ENCODE measurements at regions not wholly inside any gene's neighbourhood (a gene's known extent, or its start where the extent isn't known, plus 50 kb on each side); places are given as distances from the start of the nearest gene placed in this dataset.
"Not testable (repeated sequence)": the region's sequence is repeated elsewhere in the genome, so short reads cannot be mapped to it uniquely, and the experiment has no call there.

- DNase-seq (ENCODE audit: low read depth) = no peak
- TF ChIP-seq CTCF (IDR thresholded peaks at IDR 0.05; ENCODE audit: low read depth, low read length) (no peak), POLR2A (IDR thresholded peaks at IDR 0.05; ENCODE audit: extremely low read depth, insufficient read length) (no peak), MYC (IDR thresholded peaks at IDR 0.05; ENCODE audit: low read depth, low read length) (no peak), MAX (IDR thresholded peaks at IDR 0.05; ENCODE audit: low read depth, low read length) (no peak)
- no peak overlapping the region for H3K4me3 ChIP-seq (ENCODE audit: low read depth, low read length)
These were observed 67.0 kb upstream of the ABHD2 start for GRCh38 chr15:89021224-89021623.

GRCh38 chr15:89021886-89022285 is 66.4 kb upstream of the ABHD2 start:
- DNase-seq (ENCODE audit: low read depth); H3K4me3 ChIP-seq (ENCODE audit: low read depth, low read length): not testable (repeated sequence)

GRCh38 chr15:89023311-89023961 is 64.8 kb upstream of the ABHD2 start:
- DNase-seq (ENCODE audit: low read depth) = no peak
- H3K4me3 ChIP-seq (ENCODE audit: low read depth, low read length) = no peak overlapping the region
- TF ChIP-seq MYC (IDR thresholded peaks at IDR 0.05; ENCODE audit: low read depth, low read length) (no peak), POLR2A (IDR thresholded peaks at IDR 0.05; ENCODE audit: extremely low read depth, insufficient read length) (no peak), CTCF (IDR thresholded peaks at IDR 0.05; ENCODE audit: low read depth, low read length) (no peak), MAX (IDR thresholded peaks at IDR 0.05; ENCODE audit: low read depth, low read length) (no peak)

GRCh38 chr15:89024418-89024817 is 63.8 kb upstream of the ABHD2 start:
- TF ChIP-seq MYC (IDR thresholded peaks at IDR 0.05; ENCODE audit: low read depth, low read length) (no peak), POLR2A (IDR thresholded peaks at IDR 0.05; ENCODE audit: extremely low read depth, insufficient read length) (no peak), CTCF (IDR thresholded peaks at IDR 0.05; ENCODE audit: low read depth, low read length) (no peak), MAX (IDR thresholded peaks at IDR 0.05; ENCODE audit: low read depth, low read length) (no peak)
- no peak overlapping the region for H3K4me3 ChIP-seq (ENCODE audit: low read depth, low read length)
- DNase-seq (ENCODE audit: low read depth) = no peak

GRCh38 chr15:89026167-89026566 is 62.1 kb upstream of the ABHD2 start:
- H3K4me3 ChIP-seq (ENCODE audit: low read depth, low read length) = no peak overlapping the region
- no peak for DNase-seq (ENCODE audit: low read depth)
- no peak for TF ChIP-seq POLR2A (IDR thresholded peaks at IDR 0.05; ENCODE audit: extremely low read depth, insufficient read length)
- TF ChIP-seq MYC (IDR thresholded peaks at IDR 0.05; ENCODE audit: low read depth, low read length) = no peak
- TF ChIP-seq CTCF (IDR thresholded peaks at IDR 0.05; ENCODE audit: low read depth, low read length) = no peak
- TF ChIP-seq MAX (IDR thresholded peaks at IDR 0.05; ENCODE audit: low read depth, low read length) = no peak

- TF ChIP-seq POLR2A (IDR thresholded peaks at IDR 0.05; ENCODE audit: extremely low read depth, insufficient read length) (no peak), MAX (IDR thresholded peaks at IDR 0.05; ENCODE audit: low read depth, low read length) (no peak), CTCF (IDR thresholded peaks at IDR 0.05; ENCODE audit: low read depth, low read length) (no peak), MYC (IDR thresholded peaks at IDR 0.05; ENCODE audit: low read depth, low read length) (no peak)
- no peak for DNase-seq (ENCODE audit: low read depth)
- H3K4me3 ChIP-seq (ENCODE audit: low read depth, low read length) = no peak overlapping the region
These were observed 60.2 kb upstream of the ABHD2 start for GRCh38 chr15:89028036-89028435.
